Type B pancreatic cell (in vitro differentiated cells): ENCODE measurements at regions not wholly inside any gene's neighbourhood (a gene's known extent, or its start where the extent isn't known, plus 50 kb on each side); places are given as distances from the start of the nearest gene placed in this dataset.
A peak's percentile ranks its signal among the peaks of the same experiment; 100 is the strongest.

Experiments
- DNase-seq: peaks from one replicate; pipeline ENCODE4 v3.0.0; 2021; ENCODE audit warnings: mixed read lengths; ENCODE audit not compliant: unreplicated experiment; ENCODE audit errors: extremely low spot score
- H3K27ac Mint-ChIP-seq: 2 replicates; pipeline ENCODE4 v1.8.0; 2021; ENCODE audit warnings: mild to moderate bottlenecking, mixed read lengths
- H3K27me3 Mint-ChIP-seq: 2 replicates; pipeline ENCODE4 v1.8.0; 2021; ENCODE audit warnings: mixed read lengths
- H3K36me3 Mint-ChIP-seq: 2 replicates; pipeline ENCODE4 v1.8.0; 2021; ENCODE audit warnings: mixed read lengths
- H3K4me1 Mint-ChIP-seq: one replicate; pipeline ENCODE4 v1.8.0; 2021; ENCODE audit warnings: mixed read lengths; ENCODE audit not compliant: unreplicated experiment
- H3K4me3 Mint-ChIP-seq: 2 replicates; pipeline ENCODE4 v1.8.0; 2021; ENCODE audit warnings: mild to moderate bottlenecking, mixed read lengths
- H3K9me3 Mint-ChIP-seq: 2 replicates; pipeline ENCODE4 v1.8.0; 2021; ENCODE audit warnings: mixed read lengths
- TF ChIP-seq, protein P1 (sequence below): fragments of 200-600 bp; sonication (generic); conservative IDR thresholded peaks from 2 replicates; pipeline ENCODE4 v1.5.0; 2021; ENCODE audit warnings: antibody characterized with exemption, mild to moderate bottlenecking

DNA sequence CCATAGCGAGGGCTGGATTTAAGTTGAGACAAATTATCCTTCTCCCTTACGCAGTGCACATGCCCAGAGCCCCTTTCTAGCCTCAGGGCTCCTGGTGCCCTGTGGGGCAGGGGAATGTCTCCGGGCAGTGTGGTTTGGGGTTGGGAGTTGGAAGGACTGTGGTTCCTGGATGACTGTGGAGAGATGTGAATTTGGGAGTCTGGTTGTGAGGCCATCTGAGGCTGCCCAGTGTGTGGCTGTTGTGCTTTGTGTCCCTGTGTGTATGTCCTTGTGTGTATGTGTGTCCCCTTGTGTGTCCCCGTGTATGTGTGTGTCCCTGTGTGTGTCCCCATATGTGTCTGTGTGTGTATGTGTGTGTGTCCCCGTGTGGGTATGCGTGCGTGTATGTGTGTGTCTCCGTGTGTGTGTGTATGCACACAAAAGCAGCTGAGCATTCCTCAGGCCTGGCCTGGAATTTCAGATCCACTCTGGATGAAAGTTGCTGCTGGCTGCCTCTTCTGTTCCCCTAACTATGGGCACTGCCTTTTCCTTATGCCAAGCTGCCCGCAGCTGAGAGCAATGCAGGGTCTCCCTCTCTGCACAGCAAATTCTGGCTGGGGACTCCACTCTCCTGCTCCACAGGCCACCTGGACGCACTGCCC is 65.4 kb downstream of the UBIAD1 start:
- no peak for DNase-seq
- Mint-ChIP-seq H3K27ac (peak overlapping the region; percentile 31), H3K4me1 (peaks cover 53% of the 10 kb centered on the region), H3K4me3 (peak overlapping the region; percentile 19), H3K9me3 (no peaks in the 10 kb centered on the region), H3K27me3 (peaks cover 10% of the 10 kb centered on the region), H3K36me3 (no peaks in the 10 kb centered on the region)
- TF ChIP-seq, protein P1, sequence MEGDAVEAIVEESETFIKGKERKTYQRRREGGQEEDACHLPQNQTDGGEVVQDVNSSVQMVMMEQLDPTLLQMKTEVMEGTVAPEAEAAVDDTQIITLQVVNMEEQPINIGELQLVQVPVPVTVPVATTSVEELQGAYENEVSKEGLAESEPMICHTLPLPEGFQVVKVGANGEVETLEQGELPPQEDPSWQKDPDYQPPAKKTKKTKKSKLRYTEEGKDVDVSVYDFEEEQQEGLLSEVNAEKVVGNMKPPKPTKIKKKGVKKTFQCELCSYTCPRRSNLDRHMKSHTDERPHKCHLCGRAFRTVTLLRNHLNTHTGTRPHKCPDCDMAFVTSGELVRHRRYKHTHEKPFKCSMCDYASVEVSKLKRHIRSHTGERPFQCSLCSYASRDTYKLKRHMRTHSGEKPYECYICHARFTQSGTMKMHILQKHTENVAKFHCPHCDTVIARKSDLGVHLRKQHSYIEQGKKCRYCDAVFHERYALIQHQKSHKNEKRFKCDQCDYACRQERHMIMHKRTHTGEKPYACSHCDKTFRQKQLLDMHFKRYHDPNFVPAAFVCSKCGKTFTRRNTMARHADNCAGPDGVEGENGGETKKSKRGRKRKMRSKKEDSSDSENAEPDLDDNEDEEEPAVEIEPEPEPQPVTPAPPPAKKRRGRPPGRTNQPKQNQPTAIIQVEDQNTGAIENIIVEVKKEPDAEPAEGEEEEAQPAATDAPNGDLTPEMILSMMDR: no peak

DNA sequence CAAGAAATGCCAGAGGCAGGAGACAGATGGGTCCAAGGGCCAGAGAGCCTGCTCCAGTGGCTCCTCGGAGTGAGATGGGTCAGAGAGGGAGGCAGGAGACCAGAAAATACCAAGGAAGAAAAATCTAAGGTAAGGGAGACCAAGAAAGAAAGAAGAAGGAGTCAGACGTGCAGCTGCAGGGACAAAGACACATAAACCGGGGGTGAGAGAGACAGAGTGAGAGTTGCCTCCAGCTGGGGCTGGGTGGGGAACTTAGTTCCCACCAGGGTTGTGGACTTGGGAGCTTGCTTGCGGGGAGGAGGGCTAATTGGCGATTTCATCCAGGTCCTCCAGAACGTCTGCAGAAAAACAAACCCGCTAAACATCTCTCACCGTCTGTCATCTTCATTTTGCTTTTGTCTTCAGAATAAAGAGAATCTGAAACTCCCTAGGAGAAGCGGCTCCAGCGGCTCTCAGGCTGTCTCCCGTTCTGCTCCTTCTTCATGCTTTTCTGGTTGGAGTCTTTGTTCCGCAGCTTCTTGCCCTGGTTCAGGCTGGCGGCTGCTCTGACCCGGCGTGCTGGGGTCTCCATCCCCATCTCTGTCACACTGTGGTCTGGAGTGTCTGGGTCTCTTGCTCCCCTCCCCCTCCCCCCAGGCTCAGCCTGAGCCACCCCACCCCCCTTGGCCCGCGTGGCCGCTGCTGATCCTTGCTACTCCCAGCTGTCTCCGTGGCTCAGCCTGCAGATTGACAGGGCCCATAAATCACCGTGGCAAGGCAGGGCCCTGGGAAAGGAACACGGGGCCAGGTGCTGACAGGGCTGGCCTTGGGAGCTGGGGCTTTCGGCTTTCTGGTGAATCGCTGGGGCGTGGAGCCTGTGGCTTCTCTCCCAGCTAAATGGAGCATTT is 66.6 kb downstream of the UBIAD1 start:
- no peaks in the 10 kb centered on the region for H3K9me3 Mint-ChIP-seq
- H3K4me3 Mint-ChIP-seq: peak overlapping the region; percentile 71
- no peak for DNase-seq
- peaks cover 13% of the 10 kb centered on the region for H3K27me3 Mint-ChIP-seq
- no peaks in the 10 kb centered on the region for H3K36me3 Mint-ChIP-seq
- peaks cover 52% of the 10 kb centered on the region for H3K4me1 Mint-ChIP-seq
- TF ChIP-seq, protein P1: no peak
- peak overlapping the region; percentile 72 for H3K27ac Mint-ChIP-seq

DNA sequence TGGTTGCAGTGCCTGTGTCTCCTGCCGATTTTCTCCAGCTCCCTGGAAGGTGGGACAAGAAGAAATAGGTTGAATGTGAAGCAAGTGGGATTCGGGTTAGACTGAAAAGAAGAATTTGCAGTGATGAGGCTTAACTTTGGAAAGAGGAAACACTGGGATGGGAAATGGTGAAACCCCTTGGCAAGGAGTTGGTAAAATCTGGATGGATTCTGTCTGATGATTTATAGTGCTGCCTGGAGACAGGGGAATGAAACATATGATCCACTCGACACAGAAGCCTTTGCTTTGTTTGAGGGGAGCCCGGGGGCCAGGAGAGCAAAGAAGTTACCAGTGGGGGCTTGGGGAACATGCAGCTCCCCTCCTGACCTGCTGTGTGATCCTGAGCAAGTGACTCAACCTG is 67.2 kb downstream of the UBIAD1 start:
- H3K4me1 Mint-ChIP-seq: peaks cover 52% of the 10 kb centered on the region
- DNase-seq: no peak
- H3K27ac Mint-ChIP-seq: peak overlapping the region; percentile 72
- no peaks in the 10 kb centered on the region for H3K36me3 Mint-ChIP-seq
- TF ChIP-seq, protein P1: no peak
- H3K27me3 Mint-ChIP-seq: peaks cover 13% of the 10 kb centered on the region
- H3K4me3 Mint-ChIP-seq: peak overlapping the region; percentile 71
- no peaks in the 10 kb centered on the region for H3K9me3 Mint-ChIP-seq

DNA sequence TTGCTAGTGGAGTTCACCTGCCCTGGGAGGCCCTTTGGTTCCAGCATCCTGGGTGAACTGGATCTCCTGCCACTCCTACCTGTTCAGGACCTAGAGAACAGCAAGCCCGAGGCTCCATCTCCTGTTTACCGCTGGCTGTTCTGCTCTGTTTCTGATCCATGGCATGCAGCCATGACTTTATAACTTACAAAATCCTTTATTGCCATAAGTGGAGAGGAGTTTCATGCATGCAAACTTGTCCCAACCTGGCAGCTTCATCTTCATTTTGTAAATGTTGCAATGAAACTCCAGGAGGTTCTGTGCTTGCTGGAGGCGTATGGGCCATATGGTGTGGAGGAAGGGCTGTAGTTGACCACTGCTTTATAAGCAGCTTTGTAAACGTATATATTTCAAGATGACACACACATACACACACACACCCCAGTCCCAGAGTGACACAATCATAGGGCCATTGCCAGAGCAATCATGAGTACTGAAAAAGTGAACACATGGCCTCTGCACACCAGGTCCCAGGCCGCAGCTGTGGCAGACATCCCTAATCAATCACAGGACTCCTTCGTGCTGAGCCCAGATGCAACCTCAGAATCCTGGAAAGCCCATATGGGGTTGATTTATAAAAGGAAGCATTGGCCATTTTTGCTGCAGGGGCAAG is 69.0 kb downstream of the UBIAD1 start:
- Mint-ChIP-seq H3K4me1 (peaks cover 59% of the 10 kb centered on the region), H3K27ac (no peak overlapping the region), H3K4me3 (peak overlapping the region; percentile 3), H3K27me3 (peaks cover 18% of the 10 kb centered on the region), H3K36me3 (no peaks in the 10 kb centered on the region), H3K9me3 (no peaks in the 10 kb centered on the region)
- TF ChIP-seq, protein P1: no peak
- DNase-seq: no peak

DNA sequence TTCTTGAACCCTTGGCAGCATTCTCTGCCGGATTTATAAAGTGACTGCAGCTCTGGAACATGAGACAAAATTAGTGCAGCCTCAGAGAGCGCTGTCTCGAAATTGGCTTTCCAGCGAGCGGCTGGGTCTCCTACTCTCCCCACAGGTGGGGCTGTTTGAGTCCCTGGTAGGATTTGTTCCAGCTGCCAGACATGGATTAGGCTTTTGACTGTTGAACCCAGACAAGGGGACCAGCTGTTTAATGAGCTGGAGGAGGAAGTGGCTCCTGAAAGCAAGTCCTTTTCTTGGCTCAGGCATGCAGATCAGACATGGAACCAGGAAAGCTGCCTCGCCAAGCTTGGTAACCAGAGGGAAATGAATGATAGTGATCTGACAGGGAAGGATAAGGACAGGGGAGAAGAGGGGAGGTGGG is 69.6 kb downstream of the UBIAD1 start:
- peak overlapping the region; percentile 41 for H3K4me3 Mint-ChIP-seq
- no peak overlapping the region for H3K27ac Mint-ChIP-seq
- peaks cover 59% of the 10 kb centered on the region for H3K4me1 Mint-ChIP-seq
- no peak for DNase-seq
- TF ChIP-seq, protein P1: no peak
- H3K27me3 Mint-ChIP-seq: peaks cover 18% of the 10 kb centered on the region
- H3K36me3 Mint-ChIP-seq: no peaks in the 10 kb centered on the region
- no peaks in the 10 kb centered on the region for H3K9me3 Mint-ChIP-seq
